ENCODE measurements at regions not wholly inside any gene's neighbourhood (a gene's known extent, or its start where the extent isn't known, plus 50 kb on each side); places are given as distances from the start of the nearest gene placed in this dataset.

DNA sequence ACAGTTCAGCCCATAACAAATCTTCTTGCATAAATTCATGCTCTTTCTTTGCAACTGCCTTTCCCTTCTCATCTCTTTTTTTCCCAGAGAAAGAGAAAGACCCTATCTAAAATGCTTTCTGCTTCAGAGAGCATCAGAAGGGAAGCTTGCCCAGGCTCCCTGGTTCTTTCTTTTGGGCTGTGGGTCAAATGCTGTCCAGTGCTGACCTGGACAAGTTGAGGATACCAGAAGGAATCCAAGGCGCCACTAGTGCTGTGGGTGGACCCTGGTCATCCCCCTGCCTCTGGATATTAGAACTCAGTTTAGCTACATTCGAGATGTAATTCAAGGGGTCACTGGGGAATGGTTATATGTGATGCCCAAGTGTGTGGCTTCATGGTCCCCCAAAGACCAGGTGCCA, 411.6 kb downstream of the RPS24 start:
- TF ChIP-seq, protein P1, sequence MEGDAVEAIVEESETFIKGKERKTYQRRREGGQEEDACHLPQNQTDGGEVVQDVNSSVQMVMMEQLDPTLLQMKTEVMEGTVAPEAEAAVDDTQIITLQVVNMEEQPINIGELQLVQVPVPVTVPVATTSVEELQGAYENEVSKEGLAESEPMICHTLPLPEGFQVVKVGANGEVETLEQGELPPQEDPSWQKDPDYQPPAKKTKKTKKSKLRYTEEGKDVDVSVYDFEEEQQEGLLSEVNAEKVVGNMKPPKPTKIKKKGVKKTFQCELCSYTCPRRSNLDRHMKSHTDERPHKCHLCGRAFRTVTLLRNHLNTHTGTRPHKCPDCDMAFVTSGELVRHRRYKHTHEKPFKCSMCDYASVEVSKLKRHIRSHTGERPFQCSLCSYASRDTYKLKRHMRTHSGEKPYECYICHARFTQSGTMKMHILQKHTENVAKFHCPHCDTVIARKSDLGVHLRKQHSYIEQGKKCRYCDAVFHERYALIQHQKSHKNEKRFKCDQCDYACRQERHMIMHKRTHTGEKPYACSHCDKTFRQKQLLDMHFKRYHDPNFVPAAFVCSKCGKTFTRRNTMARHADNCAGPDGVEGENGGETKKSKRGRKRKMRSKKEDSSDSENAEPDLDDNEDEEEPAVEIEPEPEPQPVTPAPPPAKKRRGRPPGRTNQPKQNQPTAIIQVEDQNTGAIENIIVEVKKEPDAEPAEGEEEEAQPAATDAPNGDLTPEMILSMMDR (IDR thresholded peaks at IDR 0.05): no peak
- no peak for TF ChIP-seq ZFX (IDR thresholded peaks at IDR 0.05; ENCODE audit: borderline replicate concordance)

All from 22Rv1 (cell line).